ENCODE measurements at regions not wholly inside any gene's neighbourhood (a gene's known extent, or its start where the extent isn't known, plus 50 kb on each side); places are given as distances from the start of the nearest gene placed in this dataset.

- TF ChIP-seq CTCF (IDR thresholded peaks at IDR 0.05 in 4 of 5, conservative IDR thresholded peaks at IDR 0.05 in 1 of 5) (no peak), POLR2A (IDR thresholded peaks at IDR 0.05) (no peak)
These were observed 141.0 kb downstream of the FOXD2 start for GRCh38 chr1:47578721-47579419.
